ENCODE measurements at regions not wholly inside any gene's neighbourhood (a gene's known extent, or its start where the extent isn't known, plus 50 kb on each side); places are given as distances from the start of the nearest gene placed in this dataset.
"Not testable (repeated sequence)": the region's sequence is repeated elsewhere in the genome, so short reads cannot be mapped to it uniquely, and the experiment has no call there.

GRCh38 chr3:34139566-34139965, 341.1 kb downstream of the PDCD6IP start:
- DNase-seq = no peak

GRCh38 chr3:34140616-34141015, 342.2 kb downstream of the PDCD6IP start:
- no peak for DNase-seq

- no peak for DNase-seq
These were observed 343.5 kb downstream of the PDCD6IP start for GRCh38 chr3:34141841-34142337.

GRCh38 chr3:34145796-34146195, 347.4 kb downstream of the PDCD6IP start:
- DNase-seq = no peak

- no peak for DNase-seq
These were observed 348.2 kb downstream of the PDCD6IP start for GRCh38 chr3:34146596-34146995.

- DNase-seq = no peak
These were observed 352.6 kb downstream of the PDCD6IP start for GRCh38 chr3:34150992-34151391.

GRCh38 chr3:34152656-34153055, 354.2 kb downstream of the PDCD6IP start:
- no peak for DNase-seq

GRCh38 chr3:34155108-34155507, 356.7 kb downstream of the PDCD6IP start:
- no peak for DNase-seq

GRCh38 chr3:34155666-34156065, 357.2 kb downstream of the PDCD6IP start:
- no peak for DNase-seq

GRCh38 chr3:34157491-34157890, 359.1 kb downstream of the PDCD6IP start:
- no peak for DNase-seq

GRCh38 chr3:34159613-34160420, 361.4 kb downstream of the PDCD6IP start:
- DNase-seq = no peak

- not testable (repeated sequence) for DNase-seq
These were observed 371.2 kb downstream of the PDCD6IP start for GRCh38 chr3:34169636-34170035.

GRCh38 chr3:34174740-34175139, 376.3 kb downstream of the PDCD6IP start:
- DNase-seq = no peak

- no peak for DNase-seq
These were observed 377.3 kb downstream of the PDCD6IP start for GRCh38 chr3:34175636-34176176.

GRCh38 chr3:34176723-34177122, 378.3 kb downstream of the PDCD6IP start:
- DNase-seq = no peak

- DNase-seq = no peak
These were observed 380.0 kb downstream of the PDCD6IP start for GRCh38 chr3:34178415-34178814.

- no peak for DNase-seq
These were observed 381.3 kb downstream of the PDCD6IP start for GRCh38 chr3:34179716-34180115.

GRCh38 chr3:34180532-34180931, 382.1 kb downstream of the PDCD6IP start:
- no peak for DNase-seq

- no peak for DNase-seq
These were observed 384.7 kb downstream of the PDCD6IP start for GRCh38 chr3:34183114-34183513.

- no peak for DNase-seq
These were observed 385.3 kb downstream of the PDCD6IP start for GRCh38 chr3:34183611-34184340.

- no peak for DNase-seq
These were observed 386.9 kb downstream of the PDCD6IP start for GRCh38 chr3:34185301-34185700.

- DNase-seq = no peak
These were observed 390.7 kb downstream of the PDCD6IP start for GRCh38 chr3:34189133-34189532.

- DNase-seq = no peak
These were observed 398.5 kb downstream of the PDCD6IP start for GRCh38 chr3:34196914-34197313.

GRCh38 chr3:34198309-34198708, 399.9 kb downstream of the PDCD6IP start:
- DNase-seq = no peak

Measured in activated CD8-positive, alpha-beta memory T cell treated with anti-CD3 and anti-CD28 coated beads, Interleukin-2, amount 50 U/mL, for 48 hours (primary cell).